ENCODE measurements at regions not wholly inside any gene's neighbourhood (a gene's known extent, or its start where the extent isn't known, plus 50 kb on each side); places are given as distances from the start of the nearest gene placed in this dataset.

- no peaks in the 10 kb centered on the region for H3K27me3 ChIP-seq (ENCODE audit: insufficient read depth, poor library complexity, severe bottlenecking)
- TF ChIP-seq REST (IDR thresholded peaks at IDR 0.05; ENCODE audit: insufficient replicate concordance, low read depth) (no peak), POLR2AphosphoS5 (IDR thresholded peaks at IDR 0.05; ENCODE audit: low read depth) (no peak), SPI1 (IDR thresholded peaks at IDR 0.05; ENCODE audit: borderline replicate concordance, low read depth) (no peak), GABPA (IDR thresholded peaks at IDR 0.05; ENCODE audit: low read depth) (no peak), CTCF (IDR thresholded peaks at IDR 0.05; ENCODE audit: insufficient read depth, low read length) (no peak)
- DNase-seq (ENCODE audit: low read depth in 1 of 2, low spot score in 1 of 2) = no peak
- H3K27ac ChIP-seq (replicated peaks) = no peak overlapping the region
- H3K4me3 ChIP-seq (replicated peaks; ENCODE audit: insufficient read depth, low read length) = no peak overlapping the region
Observed at GRCh38 chr2:34663314-34663713, 1064.2 kb upstream of the FAM98A start.

GRCh38 chr2:34660741-34661140, 1061.6 kb upstream of the FAM98A start:
- Histone ChIP-seq H3K27ac (replicated peaks) (no peak overlapping the region), H3K4me3 (replicated peaks; ENCODE audit: insufficient read depth, low read length) (no peak overlapping the region), H3K27me3 (ENCODE audit: insufficient read depth, poor library complexity, severe bottlenecking) (no peaks in the 10 kb centered on the region)
- DNase-seq (ENCODE audit: low read depth in 1 of 2, low spot score in 1 of 2) = no peak
- TF ChIP-seq CTCF (IDR thresholded peaks at IDR 0.05; ENCODE audit: insufficient read depth, low read length) (no peak), POLR2AphosphoS5 (IDR thresholded peaks at IDR 0.05; ENCODE audit: low read depth) (no peak), GABPA (IDR thresholded peaks at IDR 0.05; ENCODE audit: low read depth) (no peak)

GRCh38 chr2:34656632-34657031, 1057.5 kb upstream of the FAM98A start:
- TF ChIP-seq CTCF (IDR thresholded peaks at IDR 0.05; ENCODE audit: insufficient read depth, low read length) = no peak
- TF ChIP-seq SPI1 (IDR thresholded peaks at IDR 0.05; ENCODE audit: borderline replicate concordance, low read depth) = peak; percentile 47
- no peak overlapping the region for H3K27ac ChIP-seq (replicated peaks)
- H3K27me3 ChIP-seq (ENCODE audit: insufficient read depth, poor library complexity, severe bottlenecking) = no peaks in the 10 kb centered on the region
- no peak overlapping the region for H3K4me3 ChIP-seq (replicated peaks; ENCODE audit: insufficient read depth, low read length)
- DNase-seq (ENCODE audit: low read depth in 1 of 2, low spot score in 1 of 2) = peak in 1 of 2 experiments; percentile 3

- no peak overlapping the region for H3K4me3 ChIP-seq (replicated peaks; ENCODE audit: insufficient read depth, low read length)
- TF ChIP-seq REST (IDR thresholded peaks at IDR 0.05; ENCODE audit: insufficient replicate concordance, low read depth) (peak; percentile 92), GABPA (IDR thresholded peaks at IDR 0.05; ENCODE audit: low read depth) (no peak)
- H3K27me3 ChIP-seq (ENCODE audit: insufficient read depth, poor library complexity, severe bottlenecking) = no peaks in the 10 kb centered on the region
- no peak overlapping the region for H3K27ac ChIP-seq (replicated peaks)
- no peak for DNase-seq (ENCODE audit: low read depth in 1 of 2, low spot score in 1 of 2)
Observed at GRCh38 chr2:34652636-34653035, 1053.5 kb upstream of the FAM98A start.

All from HL-60 (cell line).